GM06990 (cell line): ENCODE measurements at regions not wholly inside any gene's neighbourhood (a gene's known extent, or its start where the extent isn't known, plus 50 kb on each side); places are given as distances from the start of the nearest gene placed in this dataset.
"Not testable (repeated sequence)": the region's sequence is repeated elsewhere in the genome, so short reads cannot be mapped to it uniquely, and the experiment has no call there.

Experiments used
- DNase-seq: peaks from one replicate; pipeline ENCODE4 v3.0.0-alpha.2; 2011; ENCODE audit not compliant: insufficient read length; ENCODE audit errors: extremely low read depth
- H3K27me3 ChIP-seq: replicated peaks from 2 replicates; pipeline ENCODE4 v1.6.0; 2011; ENCODE audit warnings: low read length; ENCODE audit not compliant: control insufficient read depth, insufficient read depth
- H3K36me3 ChIP-seq: 2 replicates; pipeline ENCODE4 v1.5.1; 2011; ENCODE audit warnings: low read length; ENCODE audit not compliant: control insufficient read depth, insufficient read depth
- H3K4me3 ChIP-seq: replicated peaks from 2 replicates; pipeline ENCODE4 v1.5.1; 2011; ENCODE audit warnings: low read depth, mild to moderate bottlenecking, control low read depth, low read length
- CTCF ChIP-seq: IDR thresholded peaks from 2 replicates; pipeline ENCODE4 v1.5.1; 2011; ENCODE audit warnings: low read length, control low read depth, mild to moderate bottlenecking, inconsistent platforms; ENCODE audit not compliant: insufficient read depth, poor library complexity, severe bottlenecking

GRCh38 chr4:103410386-103410785, 212.2 kb upstream of the CENPE start:
- H3K36me3 ChIP-seq, result no peaks in the 10 kb centered on the region
- no peak for DNase-seq
- no peak overlapping the region for H3K4me3 ChIP-seq
- TF ChIP-seq CTCF, result no peak
- H3K27me3 ChIP-seq, result no peaks in the 10 kb centered on the region

- Histone ChIP-seq H3K36me3 (no peaks in the 10 kb centered on the region), H3K27me3 (no peaks in the 10 kb centered on the region), H3K4me3 (no peak overlapping the region)
- TF ChIP-seq CTCF, result no peak
- no peak for DNase-seq
These were observed 207.3 kb upstream of the CENPE start for GRCh38 chr4:103405415-103405814.

GRCh38 chr4:103403619-103404018, 205.5 kb upstream of the CENPE start:
- TF ChIP-seq CTCF, result no peak
- Histone ChIP-seq H3K4me3 (no peak overlapping the region), H3K36me3 (no peaks in the 10 kb centered on the region), H3K27me3 (no peaks in the 10 kb centered on the region)
- no peak for DNase-seq

- H3K4me3 ChIP-seq, result no peak overlapping the region
- no peaks in the 10 kb centered on the region for H3K27me3 ChIP-seq
- H3K36me3 ChIP-seq, result no peaks in the 10 kb centered on the region
- DNase-seq, result no peak
- no peak for TF ChIP-seq CTCF
These were observed 204.1 kb upstream of the CENPE start for GRCh38 chr4:103402198-103402597.

DNA sequence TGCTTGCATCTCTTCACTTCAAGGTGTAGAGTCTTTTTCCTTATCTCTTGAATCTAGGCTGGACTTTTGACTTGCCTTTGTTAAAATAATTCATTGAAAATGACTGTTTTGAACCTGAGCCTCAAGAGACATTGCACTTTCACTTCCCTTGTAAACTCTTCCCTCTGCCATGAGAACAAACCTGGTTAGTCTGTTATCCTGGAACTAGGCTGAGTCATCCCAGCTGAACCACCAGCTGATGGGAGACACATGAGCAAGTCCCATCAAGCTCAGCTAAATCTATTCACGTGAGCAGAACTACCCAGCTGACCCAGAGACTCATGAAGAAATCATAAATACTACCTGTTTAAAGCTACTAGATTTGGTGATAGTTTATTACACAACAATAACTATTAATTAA, 202.3 kb upstream of the CENPE start:
- no peak for TF ChIP-seq CTCF
- no peak overlapping the region for H3K4me3 ChIP-seq
- H3K36me3 ChIP-seq, result no peaks in the 10 kb centered on the region
- DNase-seq, result no peak
- no peaks in the 10 kb centered on the region for H3K27me3 ChIP-seq

GRCh38 chr4:103397541-103397940, 199.4 kb upstream of the CENPE start:
- H3K4me3 ChIP-seq, result no peak overlapping the region
- TF ChIP-seq CTCF, result no peak
- H3K27me3 ChIP-seq, result no peaks in the 10 kb centered on the region
- H3K36me3 ChIP-seq, result no peaks in the 10 kb centered on the region
- DNase-seq, result no peak

DNA sequence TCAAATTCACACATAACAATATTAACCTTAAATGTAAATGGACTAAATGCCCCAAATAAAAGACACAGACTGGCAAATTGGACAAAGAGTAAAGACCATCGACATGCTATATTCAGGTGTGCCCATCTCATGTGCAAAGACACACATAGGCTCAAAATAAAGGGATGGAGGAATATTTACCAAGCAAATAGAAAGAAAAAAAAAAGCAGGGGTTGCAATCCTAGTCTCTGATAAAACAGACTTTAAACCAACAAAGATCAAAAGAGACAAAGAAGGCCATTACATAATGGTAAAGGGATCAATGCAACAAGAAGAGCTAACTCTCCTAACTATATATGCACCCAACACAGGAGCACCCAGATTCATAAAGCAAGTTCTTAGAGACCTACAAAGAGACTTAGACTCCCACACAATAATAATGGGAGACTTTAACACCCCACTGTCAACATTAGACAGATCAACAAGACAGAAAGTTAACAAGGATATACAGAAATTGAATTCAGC, 189.4 kb upstream of the CENPE start:
- not testable (repeated sequence) for H3K36me3 ChIP-seq, DNase-seq, H3K4me3 ChIP-seq, H3K27me3 ChIP-seq

DNA sequence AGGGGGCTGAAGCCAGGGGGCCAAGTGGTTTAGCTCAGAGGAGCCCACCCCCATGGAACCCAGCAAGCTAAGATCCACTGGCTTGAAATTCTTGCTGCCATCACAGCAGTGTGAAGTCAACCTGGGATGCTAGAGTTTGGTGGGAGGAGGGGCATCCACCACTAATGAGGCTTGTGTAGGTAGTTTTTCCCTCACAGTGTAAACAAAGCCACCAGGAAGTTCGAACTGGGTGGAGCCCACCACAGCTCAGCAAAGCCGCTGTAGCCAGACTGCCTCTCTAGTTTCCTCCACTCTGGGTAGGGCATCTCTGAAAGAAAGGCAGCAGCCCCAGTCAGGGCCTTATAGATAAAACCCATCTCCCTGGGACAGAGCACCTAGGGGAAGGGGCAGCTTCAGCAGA, 187.4 kb upstream of the CENPE start:
- DNase-seq, H3K27me3 ChIP-seq: not testable (repeated sequence)

More for the DNA sequence above, 187.4 kb upstream of the CENPE start:
- not testable (repeated sequence) for H3K4me3 ChIP-seq, H3K36me3 ChIP-seq
